NCI-H524 (cell line): ENCODE measurements at regions not wholly inside any gene's neighbourhood (a gene's known extent, or its start where the extent isn't known, plus 50 kb on each side); places are given as distances from the start of the nearest gene placed in this dataset.
A peak's percentile ranks its signal among the peaks of the same experiment; 100 is the strongest.
"Not testable (repeated sequence)": the region's sequence is repeated elsewhere in the genome, so short reads cannot be mapped to it uniquely, and the experiment has no call there.

ENCODE experiments used
- DNase-seq, 2 experiments: peaks; one replicate each; lab custom pipeline; 2025; lab: John Stamatoyannopoulos, UW

DNA sequence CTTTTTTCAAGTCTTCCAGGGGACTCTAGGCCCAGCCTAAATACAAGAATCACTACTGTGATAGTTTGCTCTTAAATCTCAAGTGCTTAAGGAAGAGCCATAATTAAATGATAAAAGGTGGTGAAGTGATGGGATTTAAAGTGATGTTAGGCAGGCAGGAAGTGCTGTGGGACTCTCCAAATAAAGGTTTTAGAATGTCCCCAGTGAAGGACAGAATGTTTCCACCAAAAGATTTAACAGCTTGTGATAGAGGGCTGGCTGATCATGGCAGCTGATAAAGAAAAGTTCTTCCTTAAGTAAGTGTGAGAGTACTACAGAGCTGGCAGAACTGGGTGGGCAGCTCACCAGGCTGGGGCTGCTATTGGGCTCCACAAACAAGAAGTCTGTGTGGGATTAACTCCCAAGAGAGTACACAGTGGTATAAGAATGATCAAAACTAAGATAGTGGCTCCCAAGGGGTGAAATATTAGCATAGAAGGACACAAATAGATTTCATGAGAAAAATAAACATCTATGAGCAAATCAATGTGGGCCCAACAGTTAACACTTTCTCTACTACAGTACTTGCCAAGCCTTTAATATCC lies 637.2 kb upstream of the CPEB2 start:
- DNase-seq, result no peak

- DNase-seq, result no peak
Measured at GRCh38 chr4:14368391-14368790, 633.9 kb upstream of the CPEB2 start.

GRCh38 chr4:14371131-14371530 lies 631.1 kb upstream of the CPEB2 start:
- peak in 1 of 2 experiments; percentile 24 for DNase-seq

GRCh38 chr4:14375816-14376215 lies 626.5 kb upstream of the CPEB2 start:
- no peak for DNase-seq

- no peak for DNase-seq
Measured at GRCh38 chr4:14379183-14379582, 623.1 kb upstream of the CPEB2 start.

DNA sequence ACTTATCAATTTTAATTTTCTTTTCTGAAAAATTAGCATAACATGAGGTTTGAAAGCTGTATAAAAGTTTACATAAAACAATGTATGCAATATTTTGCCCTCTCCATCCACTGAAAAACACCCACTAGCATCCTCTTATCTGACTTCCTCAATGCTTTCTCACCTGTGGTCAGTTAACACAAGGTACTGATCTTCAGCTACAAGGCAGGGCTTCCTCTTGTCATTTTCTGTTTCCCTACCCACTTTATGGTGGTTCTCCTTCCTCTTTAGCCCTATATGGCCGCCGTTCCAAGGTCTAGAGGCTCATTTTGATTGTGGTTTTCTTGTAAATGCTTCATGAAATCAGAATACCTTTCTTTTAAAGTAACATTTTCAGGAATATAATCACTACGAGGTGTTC lies 618.6 kb upstream of the CPEB2 start:
- no peak for DNase-seq

DNA sequence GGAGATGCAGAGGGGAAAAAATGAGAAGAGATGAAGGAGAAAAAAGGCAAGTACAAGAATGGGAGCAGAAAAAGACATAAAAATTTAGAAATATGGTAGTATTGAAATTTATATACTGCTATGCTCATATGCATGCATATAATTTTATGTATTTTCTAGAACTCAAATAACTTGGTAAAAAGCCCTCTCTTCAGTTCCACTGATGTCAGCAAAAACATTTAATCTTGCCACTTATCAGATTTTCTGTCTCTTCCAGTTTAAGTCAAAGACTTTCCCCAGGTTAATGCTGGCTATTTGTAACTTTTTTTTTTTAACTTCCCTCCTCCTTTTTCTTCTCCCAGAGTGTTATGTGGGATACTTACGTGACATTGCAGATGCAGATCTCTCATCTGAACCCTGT lies 617.5 kb upstream of the CPEB2 start:
- no peak for DNase-seq

- peak in 1 of 2 experiments; percentile 3 for DNase-seq
Measured at GRCh38 chr4:14386196-14386595, 616.1 kb upstream of the CPEB2 start.

DNA sequence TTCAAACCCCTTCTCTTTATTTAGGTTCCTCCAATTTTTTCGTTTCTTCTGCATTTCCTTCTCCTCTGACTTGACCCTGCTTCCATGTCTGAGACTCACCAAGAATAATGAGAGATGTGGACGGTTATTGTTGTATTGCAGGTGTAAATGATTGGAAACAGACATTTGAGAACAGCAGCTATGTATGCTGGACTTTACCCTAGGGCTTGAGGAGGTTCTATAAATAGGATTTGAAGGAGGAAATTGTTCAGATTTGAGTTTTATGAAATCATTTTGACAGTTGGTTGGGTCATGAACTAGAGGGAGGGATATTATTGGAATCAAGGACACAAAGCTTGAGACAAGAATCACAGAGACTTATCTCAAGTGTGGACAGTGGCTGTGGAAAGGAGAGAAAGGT lies 614.6 kb upstream of the CPEB2 start:
- DNase-seq, result no peak

GRCh38 chr4:14392378-14392777 lies 609.9 kb upstream of the CPEB2 start:
- DNase-seq, result no peak

GRCh38 chr4:14396183-14396582 lies 606.1 kb upstream of the CPEB2 start:
- no peak for DNase-seq

- DNase-seq, result no peak
Measured at GRCh38 chr4:14399848-14400247, 602.4 kb upstream of the CPEB2 start.

DNA sequence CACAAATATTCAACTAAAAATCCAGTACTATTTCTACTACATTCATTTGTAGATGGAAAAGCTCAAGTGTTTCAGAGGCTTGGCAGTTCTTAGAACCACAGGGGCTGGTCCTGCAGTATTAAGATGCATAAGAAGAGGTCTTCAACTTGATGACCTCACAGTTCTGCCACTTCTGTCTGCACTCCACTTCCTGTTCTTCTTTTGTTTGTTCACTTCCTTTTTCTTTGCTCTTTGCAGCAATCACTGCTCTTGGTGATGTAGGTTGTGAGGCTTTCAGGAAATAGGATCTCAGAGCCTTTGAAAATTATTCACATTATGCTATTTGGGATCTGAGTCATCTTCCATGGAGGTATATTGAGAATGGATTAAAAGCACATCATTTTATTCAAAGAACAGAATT lies 602.0 kb upstream of the CPEB2 start:
- DNase-seq, result no peak

DNA sequence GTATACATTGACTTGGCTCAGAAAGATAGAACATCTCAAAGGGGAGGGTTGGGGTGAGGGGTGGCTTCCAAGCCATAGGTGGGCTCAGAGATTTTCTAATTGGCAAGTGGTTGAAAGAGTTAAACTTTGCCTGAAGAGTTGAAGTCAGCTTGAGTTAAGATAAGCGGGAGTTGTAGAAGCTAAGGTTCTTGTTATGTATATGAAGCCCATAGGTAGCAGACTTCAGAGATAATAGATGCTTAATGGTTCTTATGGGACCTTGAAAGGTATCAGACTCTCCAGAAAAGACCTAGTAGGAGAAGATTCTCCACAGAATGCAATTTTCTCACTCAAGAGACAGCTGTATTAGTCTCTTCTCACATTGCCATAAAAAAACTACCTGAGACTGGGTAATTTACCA lies 599.1 kb upstream of the CPEB2 start:
- DNase-seq, result no peak

DNA sequence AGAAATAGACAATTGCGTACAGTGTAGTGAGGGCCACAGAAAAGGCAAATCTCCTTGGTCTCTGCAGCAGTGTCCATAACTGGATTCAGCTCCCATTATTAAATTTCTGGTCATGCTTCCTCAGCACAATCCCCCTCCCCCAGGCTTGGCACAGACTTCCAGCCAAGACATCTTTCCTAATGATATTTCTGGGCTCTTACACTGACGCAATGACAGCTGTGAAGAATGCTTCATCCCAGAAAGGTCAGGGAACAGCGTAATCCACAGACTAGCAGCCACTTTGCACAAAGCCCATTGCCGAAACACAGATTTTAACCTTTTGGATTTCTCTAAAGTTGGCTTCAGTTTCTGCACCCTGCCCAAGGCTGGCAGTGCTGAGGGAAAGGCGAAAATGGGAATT lies 597.6 kb upstream of the CPEB2 start:
- no peak for DNase-seq

DNA sequence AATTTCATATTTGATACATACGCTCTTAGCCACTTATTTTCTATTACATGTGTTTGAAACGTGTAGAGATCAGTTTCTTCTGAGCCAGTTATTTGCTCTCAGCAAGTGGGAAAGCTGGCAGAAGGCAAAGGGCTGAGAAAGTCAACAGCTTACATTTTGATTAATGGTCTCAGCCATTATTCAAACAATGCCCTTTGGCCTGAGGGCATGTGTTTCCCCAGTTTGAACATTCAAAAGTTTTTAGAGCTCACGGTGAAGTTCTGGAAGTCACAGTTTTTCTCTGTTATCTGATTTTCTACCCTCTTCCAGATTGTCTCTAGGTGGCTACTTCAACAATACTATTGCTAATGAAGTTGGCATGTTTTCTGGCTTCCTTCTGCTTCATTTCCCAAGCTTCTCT lies 591.8 kb upstream of the CPEB2 start:
- DNase-seq, result no peak

DNA sequence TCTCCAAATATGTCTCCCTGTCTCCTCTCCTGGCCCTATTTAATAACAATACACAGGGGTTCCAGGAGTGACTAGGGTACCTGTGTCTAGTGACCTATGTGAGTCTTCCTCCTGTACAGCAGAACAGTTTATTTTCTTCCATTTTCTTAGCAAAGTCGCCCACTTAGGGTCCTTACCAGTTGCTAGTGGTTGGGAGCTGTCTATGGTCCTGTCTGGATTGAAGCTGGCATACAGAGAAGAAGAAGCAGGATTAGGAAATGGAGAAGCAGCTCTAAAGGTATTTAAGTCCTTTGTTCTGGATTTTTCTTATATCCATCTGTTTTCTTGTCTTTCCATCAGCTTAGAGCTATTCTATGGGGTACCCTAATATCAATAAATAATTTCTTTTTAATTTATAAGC lies 587.1 kb upstream of the CPEB2 start:
- no peak for DNase-seq

GRCh38 chr4:14419516-14419915 lies 582.8 kb upstream of the CPEB2 start:
- DNase-seq, result peak; percentile 10 to 57

- not testable (repeated sequence) for DNase-seq
Measured at GRCh38 chr4:14426297-14426696, 576.0 kb upstream of the CPEB2 start.

- DNase-seq, result no peak
Measured at GRCh38 chr4:14428125-14428524, 574.2 kb upstream of the CPEB2 start.

DNA sequence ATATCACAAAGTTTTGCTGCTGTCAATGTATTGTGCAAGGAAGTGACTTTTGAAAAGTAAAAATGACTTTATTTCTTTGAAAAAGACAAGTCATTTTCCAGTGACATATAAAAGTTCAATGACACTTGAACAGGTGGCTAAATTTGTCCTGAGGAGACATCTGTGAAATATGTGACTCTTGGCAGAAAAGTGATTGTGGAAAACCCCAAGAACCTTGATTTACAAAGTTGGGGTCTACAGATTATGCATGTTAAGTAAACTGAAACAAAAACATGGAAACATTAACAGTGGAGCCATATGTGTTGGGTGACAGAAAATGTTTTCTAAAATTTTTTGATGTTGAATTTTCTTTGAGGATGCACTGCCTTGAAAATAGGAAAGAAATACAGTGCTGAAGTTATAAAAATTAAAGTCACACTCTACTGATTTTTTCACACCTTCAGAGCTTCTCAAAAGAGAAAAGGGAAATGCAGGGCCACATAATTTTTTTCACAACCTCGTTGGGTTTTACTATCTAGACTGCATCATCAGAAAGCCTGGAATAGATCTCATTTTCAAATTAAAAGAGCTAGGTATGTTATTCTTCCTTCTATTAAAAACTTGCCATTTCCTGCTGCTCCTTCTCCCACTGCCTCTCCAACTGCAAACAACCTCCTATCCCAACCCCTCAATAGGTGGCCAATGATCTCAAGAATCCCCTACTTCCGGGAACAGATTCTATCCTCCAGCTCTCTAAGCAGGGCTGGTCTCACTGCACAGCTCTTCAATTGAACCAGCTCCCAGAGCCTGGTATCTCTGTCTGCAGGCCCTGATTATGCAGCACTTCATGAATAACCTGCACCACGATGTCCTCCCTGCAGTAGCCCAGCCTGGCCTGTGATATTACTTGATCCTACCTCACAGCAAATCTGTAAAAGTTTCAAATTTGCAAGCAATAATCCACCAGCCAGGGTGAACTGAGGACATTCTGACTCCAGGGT lies 570.8 kb upstream of the CPEB2 start:
- no peak for DNase-seq

DNA sequence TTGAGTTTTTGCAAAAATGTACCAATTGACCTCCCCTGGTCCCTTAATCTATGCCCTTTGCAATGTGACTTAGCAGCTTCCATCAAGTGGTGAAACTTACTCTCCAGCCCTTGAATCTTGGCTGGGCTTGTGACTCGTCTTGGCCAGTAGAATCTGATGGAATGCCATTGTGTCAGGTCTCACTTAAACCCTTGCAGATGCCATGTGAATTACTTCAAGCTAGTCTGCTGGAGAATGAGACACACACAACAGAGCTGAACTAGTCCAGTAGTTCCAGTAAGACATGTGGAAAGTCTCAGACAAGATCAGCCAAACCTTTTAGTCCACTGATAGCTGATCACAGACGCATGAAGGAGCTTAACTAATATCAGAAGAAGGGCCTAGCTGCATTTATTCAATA lies 567.8 kb upstream of the CPEB2 start:
- DNase-seq, result no peak

GRCh38 chr4:14434916-14435315 lies 567.4 kb upstream of the CPEB2 start:
- no peak for DNase-seq

DNA sequence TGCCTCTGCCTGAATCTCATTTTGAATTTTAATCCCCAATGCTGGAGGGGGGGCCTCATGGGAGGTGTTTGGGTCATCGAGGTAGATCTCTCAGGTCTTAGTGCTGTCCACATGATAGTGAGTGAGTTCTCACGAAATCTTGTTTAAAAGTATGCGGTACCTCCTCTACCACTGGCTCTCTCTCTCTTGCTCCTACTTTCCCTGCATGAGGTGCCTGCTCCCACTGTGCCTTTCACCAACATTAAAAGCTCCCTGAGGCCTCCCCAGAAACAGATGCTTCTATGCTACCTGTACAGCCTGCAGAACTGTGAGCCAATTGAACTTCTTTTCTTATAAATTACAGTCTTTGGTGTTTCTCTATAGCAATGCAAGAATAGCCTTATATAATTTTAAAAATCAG lies 560.7 kb upstream of the CPEB2 start:
- DNase-seq, result no peak
